ENCODE measurements at regions not wholly inside any gene's neighbourhood (a gene's known extent, or its start where the extent isn't known, plus 50 kb on each side); places are given as distances from the start of the nearest gene placed in this dataset.

- Histone ChIP-seq H3K4me2 (no peak overlapping the region), H3K9ac (no peak overlapping the region), H3K4me1 (ENCODE audit: low read depth, poor library complexity, severe bottlenecking) (no peaks in the 10 kb centered on the region), H3K27ac (no peak overlapping the region), H4K20me1 (ENCODE audit: insufficient read depth) (no peaks in the 10 kb centered on the region), H2AFZ (ENCODE audit: low read depth) (no peak overlapping the region), H3K79me2 (ENCODE audit: insufficient read depth, low read depth) (no peaks in the 10 kb centered on the region), H3K36me3 (ENCODE audit: insufficient read depth) (no peaks in the 10 kb centered on the region), H3K27me3 (ENCODE audit: insufficient read depth, low read depth) (no peaks in the 10 kb centered on the region), H3K4me3 (IDR thresholded peaks at IDR 0.05; ENCODE audit: insufficient read depth, low read depth, low read length) (no peak overlapping the region)
- TF ChIP-seq CTCF (conservative IDR thresholded peaks at IDR 0.05; ENCODE audit: low read depth, low read length), result no peak
Measured at GRCh38 chrX:80184854-80185253, 170.3 kb downstream of the TBX22 start.

- H3K79me2 ChIP-seq (ENCODE audit: insufficient read depth, low read depth), result no peaks in the 10 kb centered on the region
- no peaks in the 10 kb centered on the region for H4K20me1 ChIP-seq (ENCODE audit: insufficient read depth)
- no peak overlapping the region for H2AFZ ChIP-seq (ENCODE audit: low read depth)
- TF ChIP-seq CTCF (conservative IDR thresholded peaks at IDR 0.05; ENCODE audit: low read depth, low read length), result no peak
- H3K4me1 ChIP-seq (ENCODE audit: low read depth, poor library complexity, severe bottlenecking), result no peaks in the 10 kb centered on the region
- no peak overlapping the region for H3K9ac ChIP-seq
- H3K4me3 ChIP-seq (IDR thresholded peaks at IDR 0.05; ENCODE audit: insufficient read depth, low read depth, low read length), result no peak overlapping the region
- no peaks in the 10 kb centered on the region for H3K36me3 ChIP-seq (ENCODE audit: insufficient read depth)
- H3K4me2 ChIP-seq, result no peak overlapping the region
- no peak overlapping the region for H3K27ac ChIP-seq
- H3K27me3 ChIP-seq (ENCODE audit: insufficient read depth, low read depth), result no peaks in the 10 kb centered on the region
Measured at GRCh38 chrX:80206647-80207046, 192.1 kb downstream of the TBX22 start.

GRCh38 chrX:80207327-80207726, 192.8 kb downstream of the TBX22 start:
- no peak overlapping the region for H3K27ac ChIP-seq
- no peak overlapping the region for H3K4me3 ChIP-seq (IDR thresholded peaks at IDR 0.05; ENCODE audit: insufficient read depth, low read depth, low read length)
- H3K36me3 ChIP-seq (ENCODE audit: insufficient read depth), result no peaks in the 10 kb centered on the region
- H3K9ac ChIP-seq, result no peak overlapping the region
- no peaks in the 10 kb centered on the region for H3K79me2 ChIP-seq (ENCODE audit: insufficient read depth, low read depth)
- no peaks in the 10 kb centered on the region for H3K4me1 ChIP-seq (ENCODE audit: low read depth, poor library complexity, severe bottlenecking)
- H4K20me1 ChIP-seq (ENCODE audit: insufficient read depth), result no peaks in the 10 kb centered on the region
- no peak overlapping the region for H2AFZ ChIP-seq (ENCODE audit: low read depth)
- H3K27me3 ChIP-seq (ENCODE audit: insufficient read depth, low read depth), result no peaks in the 10 kb centered on the region
- no peak overlapping the region for H3K4me2 ChIP-seq
- no peak for TF ChIP-seq CTCF (conservative IDR thresholded peaks at IDR 0.05; ENCODE audit: low read depth, low read length)

GRCh38 chrX:80216086-80216485, 201.5 kb downstream of the TBX22 start:
- H3K36me3 ChIP-seq (ENCODE audit: insufficient read depth), result no peaks in the 10 kb centered on the region
- no peaks in the 10 kb centered on the region for H3K4me1 ChIP-seq (ENCODE audit: low read depth, poor library complexity, severe bottlenecking)
- no peak for TF ChIP-seq CTCF (conservative IDR thresholded peaks at IDR 0.05; ENCODE audit: low read depth, low read length)
- H3K27me3 ChIP-seq (ENCODE audit: insufficient read depth, low read depth), result no peaks in the 10 kb centered on the region
- no peaks in the 10 kb centered on the region for H4K20me1 ChIP-seq (ENCODE audit: insufficient read depth)
- no peak overlapping the region for H3K27ac ChIP-seq
- no peak overlapping the region for H2AFZ ChIP-seq (ENCODE audit: low read depth)
- H3K79me2 ChIP-seq (ENCODE audit: insufficient read depth, low read depth), result no peaks in the 10 kb centered on the region
- H3K9ac ChIP-seq, result no peak overlapping the region
- H3K4me3 ChIP-seq (IDR thresholded peaks at IDR 0.05; ENCODE audit: insufficient read depth, low read depth, low read length), result no peak overlapping the region
- H3K4me2 ChIP-seq, result no peak overlapping the region

Data from KMS-11 (cell line).